Central memory CD8-positive, alpha-beta T cell (primary cell): ENCODE measurements at regions not wholly inside any gene's neighbourhood (a gene's known extent, or its start where the extent isn't known, plus 50 kb on each side); places are given as distances from the start of the nearest gene placed in this dataset.
"Not testable (repeated sequence)": the region's sequence is repeated elsewhere in the genome, so short reads cannot be mapped to it uniquely, and the experiment has no call there.

Experiments
- ATAC-seq: fragments of 150-1000 bp; cut with Tn5 transposase; replicated peaks from 2 replicates; pipeline ENCODE4 v1.10.0; 2022; ENCODE audit warnings: mild to moderate bottlenecking, moderate FRiP score, moderate number of reproducible peaks; ENCODE audit not compliant: poor library complexity, severe bottlenecking; ENCODE audit errors: extremely low read depth
- DNase-seq, 2 donors: peaks; one replicate each; pipeline ENCODE4 v3.0.0; 2021; ENCODE audit warnings: low spot score in 2 of 2
- H3K27ac Mint-ChIP-seq: one replicate; pipeline ENCODE4 v1.8.0; 2022; ENCODE audit warnings: low read depth, mild to moderate bottlenecking, moderate library complexity, mixed read lengths
- H3K27me3 Mint-ChIP-seq: one replicate; pipeline ENCODE4 v1.8.0; 2022; ENCODE audit warnings: mixed read lengths
- H3K36me3 Mint-ChIP-seq: one replicate; pipeline ENCODE4 v1.8.0; 2022; ENCODE audit warnings: mild to moderate bottlenecking, moderate library complexity, mixed read lengths; ENCODE audit not compliant: insufficient read depth
- H3K4me1 Mint-ChIP-seq: one replicate; pipeline ENCODE4 v1.8.0; 2022; ENCODE audit warnings: mixed read lengths
- H3K4me3 Mint-ChIP-seq: one replicate; pipeline ENCODE4 v1.8.0; 2022; ENCODE audit warnings: mild to moderate bottlenecking, moderate library complexity, mixed read lengths
- H3K9me3 Mint-ChIP-seq: one replicate; pipeline ENCODE4 v1.8.0; 2022; ENCODE audit warnings: mixed read lengths

DNA sequence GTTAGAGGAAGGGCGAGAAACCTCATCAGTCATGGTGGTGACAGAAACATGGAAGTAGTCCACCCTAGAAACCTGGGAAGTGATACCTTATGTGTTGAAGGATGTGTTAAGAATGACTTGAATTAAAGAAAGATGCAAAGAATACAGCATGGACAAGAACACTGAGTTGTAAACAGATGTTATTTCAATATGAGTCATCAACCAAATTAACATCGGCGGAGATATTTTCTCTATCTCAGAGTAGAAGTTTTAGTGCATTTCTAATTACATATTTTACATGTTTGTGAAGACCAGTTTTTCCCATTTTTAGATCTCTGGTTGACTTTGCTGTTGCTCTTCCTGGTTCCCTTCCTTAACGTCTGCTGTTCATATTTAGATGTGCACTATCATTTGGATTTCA lies 268.8 kb upstream of the TBL1XR1 start:
- no peak for ATAC-seq
- peaks cover 5% of the 10 kb centered on the region for H3K4me1 Mint-ChIP-seq
- DNase-seq, result no peak
- no peak overlapping the region for H3K4me3 Mint-ChIP-seq
- H3K36me3 Mint-ChIP-seq, result no peaks in the 10 kb centered on the region
- H3K9me3 Mint-ChIP-seq, result no peaks in the 10 kb centered on the region
- H3K27me3 Mint-ChIP-seq, result no peaks in the 10 kb centered on the region
- no peak overlapping the region for H3K27ac Mint-ChIP-seq

- H3K9me3 Mint-ChIP-seq, H3K4me3 Mint-ChIP-seq, H3K27ac Mint-ChIP-seq, DNase-seq, H3K27me3 Mint-ChIP-seq, H3K36me3 Mint-ChIP-seq, H3K4me1 Mint-ChIP-seq, ATAC-seq: not testable (repeated sequence)
Measured at GRCh38 chr3:177466622-177467021, 269.3 kb upstream of the TBL1XR1 start.

DNA sequence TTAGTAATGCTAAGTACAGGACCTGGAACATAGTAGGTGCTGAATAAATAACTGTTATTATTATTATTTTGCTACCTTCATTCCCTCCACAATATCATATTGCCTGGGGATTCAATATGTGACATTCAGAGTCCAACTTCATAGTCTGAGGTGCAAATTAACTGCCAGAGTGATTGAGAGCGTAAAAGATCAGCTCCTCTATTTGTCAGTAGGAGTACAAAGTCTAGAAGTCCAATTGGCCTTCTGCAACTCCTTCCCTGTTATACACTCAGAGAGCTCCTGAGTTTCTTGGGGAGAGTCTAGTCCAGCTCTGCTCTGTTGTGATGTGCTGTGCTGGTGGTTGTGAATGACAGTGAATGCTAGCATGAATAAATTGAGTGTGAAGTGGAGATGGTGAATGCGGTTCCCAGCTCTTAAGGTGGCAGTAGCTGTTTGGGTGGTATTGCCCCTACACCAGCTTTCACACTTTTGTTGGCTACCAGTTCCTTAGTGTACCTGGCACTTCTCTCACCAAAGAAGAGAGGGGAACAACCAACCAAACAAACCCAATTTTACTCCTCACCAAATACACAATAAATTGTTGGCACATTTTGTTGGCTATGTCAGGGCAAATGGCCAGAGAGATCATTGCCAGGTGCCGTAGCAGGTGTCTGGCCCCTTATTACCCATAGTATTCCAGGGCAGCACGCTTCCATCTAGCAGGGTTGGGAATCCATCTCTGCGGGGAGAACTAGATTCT lies 270.1 kb upstream of the TBL1XR1 start:
- no peak for ATAC-seq
- Mint-ChIP-seq H3K9me3 (no peaks in the 10 kb centered on the region), H3K27ac (no peak overlapping the region), H3K36me3 (no peaks in the 10 kb centered on the region), H3K4me3 (no peak overlapping the region), H3K4me1 (peaks cover 5% of the 10 kb centered on the region), H3K27me3 (no peaks in the 10 kb centered on the region)
- DNase-seq, result no peak

DNA sequence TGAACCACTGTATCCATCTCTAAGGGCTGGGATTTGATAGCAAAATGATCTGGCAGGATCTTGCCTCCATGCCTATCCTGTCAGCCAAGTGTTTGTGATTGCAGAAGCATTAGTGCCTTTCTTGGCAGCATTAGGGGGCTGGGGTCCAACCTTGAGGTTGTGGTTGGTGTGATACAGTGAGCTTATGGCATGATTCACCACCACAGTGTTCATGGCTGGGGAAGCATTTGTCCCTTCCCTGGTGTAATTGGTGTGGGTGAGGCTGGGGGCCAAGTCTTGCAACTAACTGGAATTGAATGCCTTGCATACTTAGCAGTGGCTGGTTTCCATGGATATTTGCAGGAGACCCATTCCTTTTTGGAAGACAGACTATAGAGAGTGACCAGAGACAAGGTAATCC lies 271.0 kb upstream of the TBL1XR1 start:
- H3K27me3 Mint-ChIP-seq, result no peaks in the 10 kb centered on the region
- H3K36me3 Mint-ChIP-seq, result no peaks in the 10 kb centered on the region
- H3K9me3 Mint-ChIP-seq, result no peaks in the 10 kb centered on the region
- DNase-seq (no peak), ATAC-seq (no peak)
- H3K4me3 Mint-ChIP-seq, result no peak overlapping the region
- H3K4me1 Mint-ChIP-seq, result peaks cover 5% of the 10 kb centered on the region
- no peak overlapping the region for H3K27ac Mint-ChIP-seq

GRCh38 chr3:177468816-177469215 lies 271.5 kb upstream of the TBL1XR1 start:
- Mint-ChIP-seq H3K4me3 (no peak overlapping the region), H3K9me3 (no peaks in the 10 kb centered on the region), H3K27ac (no peak overlapping the region), H3K36me3 (no peaks in the 10 kb centered on the region), H3K4me1 (peaks cover 5% of the 10 kb centered on the region), H3K27me3 (no peaks in the 10 kb centered on the region)
- ATAC-seq (no peak), DNase-seq (no peak)

DNA sequence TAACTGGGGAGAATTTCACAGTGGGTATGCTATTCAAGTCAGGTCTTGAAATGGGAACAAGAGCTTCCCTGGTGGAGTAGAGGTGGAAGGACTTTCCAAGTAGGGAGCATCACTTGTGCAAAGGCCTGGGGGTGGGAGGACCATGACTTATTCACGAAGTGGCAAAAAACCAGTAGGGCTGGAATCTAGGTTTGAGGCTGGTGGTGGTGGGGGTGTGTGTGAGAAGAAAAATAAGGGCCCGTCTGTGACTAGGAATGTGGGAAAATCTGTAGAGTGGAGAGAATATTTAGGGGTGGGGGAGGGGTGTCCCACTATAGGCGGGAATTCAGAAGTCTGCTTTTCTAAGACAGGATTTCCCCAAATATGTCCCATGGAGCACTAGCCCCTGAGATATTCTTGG lies 271.9 kb upstream of the TBL1XR1 start:
- Mint-ChIP-seq H3K4me3 (no peak overlapping the region), H3K36me3 (no peaks in the 10 kb centered on the region), H3K4me1 (peaks cover 3% of the 10 kb centered on the region), H3K9me3 (no peaks in the 10 kb centered on the region), H3K27me3 (no peaks in the 10 kb centered on the region), H3K27ac (no peak overlapping the region)
- DNase-seq (no peak), ATAC-seq (no peak)

GRCh38 chr3:177470197-177470941 lies 273.1 kb upstream of the TBL1XR1 start:
- no peaks in the 10 kb centered on the region for H3K9me3 Mint-ChIP-seq
- DNase-seq (no peak), ATAC-seq (no peak)
- H3K27me3 Mint-ChIP-seq, result no peaks in the 10 kb centered on the region
- no peak overlapping the region for H3K4me3 Mint-ChIP-seq
- no peaks in the 10 kb centered on the region for H3K36me3 Mint-ChIP-seq
- no peaks in the 10 kb centered on the region for H3K4me1 Mint-ChIP-seq
- no peak overlapping the region for H3K27ac Mint-ChIP-seq

GRCh38 chr3:177471733-177472480 lies 274.6 kb upstream of the TBL1XR1 start:
- DNase-seq (no peak), ATAC-seq (no peak)
- Mint-ChIP-seq H3K4me1 (no peaks in the 10 kb centered on the region), H3K27ac (no peak overlapping the region), H3K27me3 (no peaks in the 10 kb centered on the region), H3K9me3 (no peaks in the 10 kb centered on the region), H3K4me3 (no peak overlapping the region), H3K36me3 (no peaks in the 10 kb centered on the region)

DNA sequence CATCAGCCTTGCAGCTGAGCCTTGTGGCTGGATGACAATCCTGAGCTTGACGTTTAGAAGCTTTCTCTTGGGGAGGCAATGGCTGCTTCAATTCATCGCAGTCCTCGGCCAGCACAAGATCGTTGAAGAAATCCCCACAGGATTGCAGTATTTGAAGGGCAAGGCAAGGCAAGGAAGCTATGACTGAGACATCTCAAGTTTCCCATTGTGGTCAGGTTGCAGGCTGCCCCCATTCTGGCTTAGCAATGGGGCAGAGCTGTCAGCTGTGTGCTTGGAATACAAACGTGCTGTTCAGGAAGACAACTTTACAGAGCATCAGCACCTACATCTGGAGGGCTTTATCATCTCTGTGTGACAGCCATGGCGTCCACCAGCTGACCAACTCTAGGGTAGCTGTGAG lies 275.9 kb upstream of the TBL1XR1 start:
- H3K27me3 Mint-ChIP-seq, result no peaks in the 10 kb centered on the region
- H3K36me3 Mint-ChIP-seq, result no peaks in the 10 kb centered on the region
- H3K4me1 Mint-ChIP-seq, result no peaks in the 10 kb centered on the region
- DNase-seq (no peak), ATAC-seq (no peak)
- H3K27ac Mint-ChIP-seq, result no peak overlapping the region
- no peak overlapping the region for H3K4me3 Mint-ChIP-seq
- H3K9me3 Mint-ChIP-seq, result no peaks in the 10 kb centered on the region

GRCh38 chr3:177473903-177474302 lies 276.6 kb upstream of the TBL1XR1 start:
- no peak for ATAC-seq

GRCh38 chr3:177474652-177475355 lies 277.5 kb upstream of the TBL1XR1 start:
- H3K27ac Mint-ChIP-seq, result no peak overlapping the region
- no peak for ATAC-seq
- no peaks in the 10 kb centered on the region for H3K4me1 Mint-ChIP-seq
- H3K27me3 Mint-ChIP-seq, result no peaks in the 10 kb centered on the region
- H3K36me3 Mint-ChIP-seq, result no peaks in the 10 kb centered on the region
- DNase-seq, result no peak
- no peaks in the 10 kb centered on the region for H3K9me3 Mint-ChIP-seq
- no peak overlapping the region for H3K4me3 Mint-ChIP-seq

More at GRCh38 chr3:177473903-177474302, 276.6 kb upstream of the TBL1XR1 start:
- Mint-ChIP-seq H3K4me1 (no peaks in the 10 kb centered on the region), H3K9me3 (no peaks in the 10 kb centered on the region), H3K27me3 (no peaks in the 10 kb centered on the region), H3K36me3 (no peaks in the 10 kb centered on the region), H3K4me3 (no peak overlapping the region), H3K27ac (no peak overlapping the region)
- no peak for DNase-seq

- H3K27me3 Mint-ChIP-seq, result no peaks in the 10 kb centered on the region
- ATAC-seq, result no peak
- no peak overlapping the region for H3K4me3 Mint-ChIP-seq
- no peak for DNase-seq
- no peaks in the 10 kb centered on the region for H3K4me1 Mint-ChIP-seq
- H3K27ac Mint-ChIP-seq, result no peak overlapping the region
- H3K36me3 Mint-ChIP-seq, result no peaks in the 10 kb centered on the region
- no peaks in the 10 kb centered on the region for H3K9me3 Mint-ChIP-seq
Measured at GRCh38 chr3:177475356-177475665, 278.0 kb upstream of the TBL1XR1 start.
